GM19372 (cell line): ENCODE measurements at regions not wholly inside any gene's neighbourhood (a gene's known extent, or its start where the extent isn't known, plus 50 kb on each side); places are given as distances from the start of the nearest gene placed in this dataset.

Experiments used
- ATAC-seq: cut with Tn5 transposase; IDR thresholded peaks from one replicate; pipeline ENCODE4 v1.9.1; 2021; ENCODE audit warnings: mild to moderate bottlenecking, low read depth, moderate library complexity; ENCODE audit not compliant: unreplicated experiment

GRCh38 chr3:176491084-176491483 is 706.2 kb downstream of the TBL1XR1 start:
- ATAC-seq: no peak

- no peak for ATAC-seq
These were observed 706.9 kb downstream of the TBL1XR1 start for GRCh38 chr3:176490357-176490756.

GRCh38 chr3:176479248-176479647 is 718.0 kb downstream of the TBL1XR1 start:
- ATAC-seq: no peak

GRCh38 chr3:176469694-176470205 is 727.5 kb downstream of the TBL1XR1 start:
- ATAC-seq: no peak

GRCh38 chr3:176463610-176464009 is 733.7 kb downstream of the TBL1XR1 start:
- ATAC-seq: no peak

- no peak for ATAC-seq
These were observed 749.9 kb downstream of the TBL1XR1 start for GRCh38 chr3:176447369-176447768.

- ATAC-seq: no peak
These were observed 755.0 kb downstream of the TBL1XR1 start for GRCh38 chr3:176442326-176442725.

- no peak for ATAC-seq
These were observed 757.6 kb downstream of the TBL1XR1 start for GRCh38 chr3:176439729-176440128.

- ATAC-seq: no peak
These were observed 765.3 kb downstream of the TBL1XR1 start for GRCh38 chr3:176431991-176432390.

- no peak for ATAC-seq
These were observed 766.3 kb downstream of the TBL1XR1 start for GRCh38 chr3:176431038-176431418.

- no peak for ATAC-seq
These were observed 766.8 kb downstream of the TBL1XR1 start for GRCh38 chr3:176430244-176431037.

GRCh38 chr3:176428552-176428951 is 768.7 kb downstream of the TBL1XR1 start:
- ATAC-seq: no peak

- ATAC-seq: no peak
These were observed 770.9 kb downstream of the TBL1XR1 start for GRCh38 chr3:176426371-176426770.

- no peak for ATAC-seq
These were observed 780.4 kb downstream of the TBL1XR1 start for GRCh38 chr3:176416870-176417269.

- ATAC-seq: no peak
These were observed 781.5 kb downstream of the TBL1XR1 start for GRCh38 chr3:176415661-176416295.

GRCh38 chr3:176412771-176413170 is 784.5 kb downstream of the TBL1XR1 start:
- ATAC-seq: no peak

GRCh38 chr3:176403531-176403930 is 793.8 kb downstream of the TBL1XR1 start:
- ATAC-seq: no peak

GRCh38 chr3:176401211-176401610 is 796.1 kb downstream of the TBL1XR1 start:
- ATAC-seq: no peak

GRCh38 chr3:176399193-176399592 is 798.1 kb downstream of the TBL1XR1 start:
- no peak for ATAC-seq

GRCh38 chr3:176395240-176395639 is 802.0 kb downstream of the TBL1XR1 start:
- ATAC-seq: no peak

- ATAC-seq: no peak
These were observed 818.5 kb downstream of the TBL1XR1 start for GRCh38 chr3:176378789-176379188.

GRCh38 chr3:176376531-176376930 is 820.8 kb downstream of the TBL1XR1 start:
- ATAC-seq: no peak
